ENCODE measurements at regions not wholly inside any gene's neighbourhood (a gene's known extent, or its start where the extent isn't known, plus 50 kb on each side); places are given as distances from the start of the nearest gene placed in this dataset.

DNA sequence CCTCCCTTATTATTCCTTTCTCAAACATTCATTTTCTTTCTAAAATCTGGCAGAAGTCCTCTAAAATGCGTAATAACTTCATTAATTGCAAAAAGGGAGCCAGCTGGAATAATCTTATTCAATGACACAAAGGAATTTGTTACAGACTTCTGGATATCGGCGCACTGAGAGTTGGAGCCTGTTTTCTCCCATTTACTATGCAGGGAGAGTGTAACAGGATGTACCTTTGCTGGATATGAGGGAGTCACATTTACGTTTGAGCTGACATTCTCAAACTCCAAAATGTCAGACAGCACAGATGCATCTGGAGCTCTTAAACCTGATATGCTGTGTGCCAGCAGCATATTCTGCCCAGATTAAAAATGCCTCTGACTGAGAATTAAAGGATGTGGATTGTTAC, 275.3 kb downstream of the TMX3 start:
- no peak overlapping the region for H3K27ac ChIP-seq
- WGBS, 3 donors, result 8 to 13% (median 13%) methylated on average over 4 of the region's 4 CpGs

DNA sequence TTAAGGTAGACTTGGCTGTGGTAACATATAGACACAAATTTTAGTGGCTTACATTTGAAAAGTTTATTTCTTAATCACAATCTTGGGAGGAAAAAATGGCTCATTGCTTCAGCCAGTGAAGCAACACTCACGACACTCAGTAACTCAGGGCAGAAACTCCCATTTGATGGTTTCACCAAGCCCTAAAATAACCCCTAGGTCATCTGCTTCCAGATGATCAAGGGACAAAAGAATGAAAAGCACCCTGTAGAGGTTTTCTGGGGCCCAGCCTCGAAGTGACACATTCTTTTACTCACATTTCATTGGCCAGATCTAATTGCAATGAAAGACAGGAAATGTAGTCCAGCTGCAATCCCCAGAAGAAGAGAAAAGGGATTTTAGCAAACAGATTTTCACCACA, 275.9 kb downstream of the TMX3 start:
- H3K27ac ChIP-seq, result no peak overlapping the region
- intact Hi-C loops (cut with DNase I), result no loop called here
- 20 to 48% (median 44%) methylated on average over 2 of the region's 2 CpGs for WGBS, 3 donors

More for the DNA sequence above, 275.3 kb downstream of the TMX3 start:
- no peaks in the 10 kb centered on the region for H3K9me3 ChIP-seq
- H3K27me3 ChIP-seq, result no peaks in the 10 kb centered on the region
- no peak for DNase-seq
- H3K36me3 ChIP-seq, result no peaks in the 10 kb centered on the region
- H3K4me1 ChIP-seq (ENCODE audit: insufficient read depth), result no peaks in the 10 kb centered on the region
- intact Hi-C loops (cut with DNase I), result no loop called here
- no peak overlapping the region for H3K4me3 ChIP-seq
- no peak for TF ChIP-seq POLR2A (IDR thresholded peaks at IDR 0.05)
- TF ChIP-seq, protein P1, sequence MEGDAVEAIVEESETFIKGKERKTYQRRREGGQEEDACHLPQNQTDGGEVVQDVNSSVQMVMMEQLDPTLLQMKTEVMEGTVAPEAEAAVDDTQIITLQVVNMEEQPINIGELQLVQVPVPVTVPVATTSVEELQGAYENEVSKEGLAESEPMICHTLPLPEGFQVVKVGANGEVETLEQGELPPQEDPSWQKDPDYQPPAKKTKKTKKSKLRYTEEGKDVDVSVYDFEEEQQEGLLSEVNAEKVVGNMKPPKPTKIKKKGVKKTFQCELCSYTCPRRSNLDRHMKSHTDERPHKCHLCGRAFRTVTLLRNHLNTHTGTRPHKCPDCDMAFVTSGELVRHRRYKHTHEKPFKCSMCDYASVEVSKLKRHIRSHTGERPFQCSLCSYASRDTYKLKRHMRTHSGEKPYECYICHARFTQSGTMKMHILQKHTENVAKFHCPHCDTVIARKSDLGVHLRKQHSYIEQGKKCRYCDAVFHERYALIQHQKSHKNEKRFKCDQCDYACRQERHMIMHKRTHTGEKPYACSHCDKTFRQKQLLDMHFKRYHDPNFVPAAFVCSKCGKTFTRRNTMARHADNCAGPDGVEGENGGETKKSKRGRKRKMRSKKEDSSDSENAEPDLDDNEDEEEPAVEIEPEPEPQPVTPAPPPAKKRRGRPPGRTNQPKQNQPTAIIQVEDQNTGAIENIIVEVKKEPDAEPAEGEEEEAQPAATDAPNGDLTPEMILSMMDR (IDR thresholded peaks at IDR 0.05), result no peak
- TF ChIP-seq EP300 (IDR thresholded peaks at IDR 0.05), result no peak

DNA sequence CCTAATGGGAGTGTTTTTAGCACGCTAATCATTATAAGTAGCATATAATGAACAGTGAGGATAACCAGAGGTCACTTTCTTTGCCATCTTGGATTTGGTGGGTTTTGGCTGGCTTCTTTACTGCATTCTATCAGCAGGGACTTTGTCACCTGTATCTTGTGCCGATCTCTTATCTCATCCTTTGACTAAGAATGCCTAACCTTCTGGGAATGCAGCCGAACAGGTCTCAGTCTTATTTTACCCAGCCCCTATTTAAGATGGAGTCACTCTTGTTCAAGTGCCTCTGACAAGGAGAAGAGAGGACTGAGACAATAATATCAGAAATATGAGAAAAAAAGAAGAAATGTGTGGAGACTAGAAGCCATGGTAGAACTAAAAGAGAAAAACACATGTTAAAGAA, 276.4 kb downstream of the TMX3 start:
- no peak for DNase-seq
- no peak for TF ChIP-seq POLR2A (IDR thresholded peaks at IDR 0.05)
- TF ChIP-seq, protein P1 (IDR thresholded peaks at IDR 0.05), result no peak
- no peak for TF ChIP-seq EP300 (IDR thresholded peaks at IDR 0.05)
- H3K27me3 ChIP-seq, result no peaks in the 10 kb centered on the region
- H3K27ac ChIP-seq, result no peak overlapping the region
- intact Hi-C loops (cut with DNase I), result no loop called here
- no peak overlapping the region for H3K4me3 ChIP-seq
- H3K36me3 ChIP-seq, result no peaks in the 10 kb centered on the region
- H3K4me1 ChIP-seq (ENCODE audit: insufficient read depth), result no peaks in the 10 kb centered on the region
- WGBS, 3 donors, result 95 to 98% (median 96%) methylated on average over 3 of the region's 3 CpGs
- no peaks in the 10 kb centered on the region for H3K9me3 ChIP-seq

More for the DNA sequence above, 275.9 kb downstream of the TMX3 start:
- H3K27me3 ChIP-seq, result no peaks in the 10 kb centered on the region
- DNase-seq, result no peak
- no peaks in the 10 kb centered on the region for H3K4me1 ChIP-seq (ENCODE audit: insufficient read depth)
- no peaks in the 10 kb centered on the region for H3K36me3 ChIP-seq
- no peak for TF ChIP-seq EP300 (IDR thresholded peaks at IDR 0.05)
- no peak overlapping the region for H3K4me3 ChIP-seq
- no peaks in the 10 kb centered on the region for H3K9me3 ChIP-seq

DNA sequence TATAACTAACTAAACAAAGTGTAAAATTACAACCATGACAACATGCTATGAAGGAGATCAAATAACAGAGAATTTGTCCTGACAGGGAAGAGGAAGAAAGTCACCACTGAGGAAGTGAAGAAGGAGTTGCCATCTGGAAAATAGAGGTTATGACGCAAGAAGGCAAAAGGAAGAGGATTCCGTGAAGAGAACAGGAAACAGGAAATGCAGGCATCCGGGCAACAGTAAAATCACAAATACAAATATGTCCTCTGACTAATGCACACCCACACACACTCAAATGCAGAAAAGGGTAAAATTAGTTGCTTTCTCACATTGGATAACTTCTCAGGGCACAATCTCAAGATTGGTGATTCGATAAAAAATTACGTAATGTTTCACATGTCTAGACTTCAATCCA, 278.4 kb downstream of the TMX3 start:
- no peak overlapping the region for H3K27ac ChIP-seq
- no peaks in the 10 kb centered on the region for H3K4me1 ChIP-seq (ENCODE audit: insufficient read depth)
- H3K9me3 ChIP-seq, result no peaks in the 10 kb centered on the region
- no peak for DNase-seq
- H3K4me3 ChIP-seq, result no peak overlapping the region
- intact Hi-C loops (cut with DNase I), result no loop called here
- TF ChIP-seq, protein P1 (IDR thresholded peaks at IDR 0.05), result no peak
- TF ChIP-seq POLR2A (IDR thresholded peaks at IDR 0.05), result no peak
- TF ChIP-seq EP300 (IDR thresholded peaks at IDR 0.05), result no peak
- H3K36me3 ChIP-seq, result no peaks in the 10 kb centered on the region
- no peaks in the 10 kb centered on the region for H3K27me3 ChIP-seq
- 81 to 86% (median 84%) methylated on average over 5 of the region's 5 CpGs for whole genome bisulfite sequencing, 3 donors

DNA sequence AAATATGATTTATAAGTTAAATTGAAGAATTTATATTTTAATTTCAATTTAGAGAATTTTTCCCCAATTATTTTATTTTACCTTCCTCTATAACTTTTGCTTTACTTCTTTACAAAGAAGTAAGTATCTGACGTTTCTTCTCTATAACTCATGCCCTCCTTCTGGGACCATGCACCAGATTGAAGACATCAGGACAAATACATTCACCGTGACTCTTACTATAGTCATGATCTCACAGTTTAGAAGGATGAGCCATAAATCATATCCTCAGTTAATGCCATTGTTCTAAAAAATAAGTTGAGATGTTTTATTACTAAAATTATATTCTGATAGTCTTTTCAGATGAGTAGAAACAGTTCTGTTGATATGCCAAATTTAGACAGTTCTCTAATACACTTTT, 279.3 kb downstream of the TMX3 start:
- DNase-seq, result no peak
- Histone ChIP-seq H3K27ac (no peak overlapping the region), H3K9me3 (no peaks in the 10 kb centered on the region), H3K4me1 (ENCODE audit: insufficient read depth) (no peaks in the 10 kb centered on the region), H3K4me3 (no peak overlapping the region), H3K36me3 (no peaks in the 10 kb centered on the region), H3K27me3 (no peaks in the 10 kb centered on the region)
- TF ChIP-seq EP300 (IDR thresholded peaks at IDR 0.05) (no peak), POLR2A (IDR thresholded peaks at IDR 0.05) (no peak)
- TF ChIP-seq, protein P1 (IDR thresholded peaks at IDR 0.05), result no peak
- WGBS, 3 donors, result 71 to 77% (median 73%) methylated on average over 2 of the region's 2 CpGs
- intact Hi-C loops (cut with DNase I), result no loop called here

All from ovary (tissue), 7 donors.